ENCODE measurements at regions not wholly inside any gene's neighbourhood (a gene's known extent, or its start where the extent isn't known, plus 50 kb on each side); places are given as distances from the start of the nearest gene placed in this dataset.

DNA sequence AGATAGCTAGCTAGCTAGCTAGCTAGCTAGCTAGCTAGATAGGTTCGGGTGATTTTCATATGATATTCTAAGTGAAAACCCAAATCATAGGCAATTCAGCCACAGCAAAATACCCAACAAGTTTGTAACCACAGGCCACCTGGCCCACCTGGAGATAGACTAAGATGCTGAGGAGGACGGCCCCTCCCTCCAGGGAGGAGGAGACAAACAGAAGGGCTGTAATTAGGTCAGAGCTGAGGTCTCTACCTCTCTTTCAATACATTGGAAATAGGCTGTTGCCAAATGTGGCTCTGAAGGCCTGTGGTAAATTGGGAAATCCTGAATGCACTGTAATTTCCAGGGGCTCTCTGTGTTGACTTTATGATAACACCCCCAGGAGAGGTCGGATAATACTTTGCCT is 382.2 kb downstream of the FGF9 start:
- H3K23me2 ChIP-seq (ENCODE audit: insufficient read length, low read depth, low read length, poor library complexity, severe bottlenecking): no peaks in the 10 kb centered on the region
- H2BK20ac ChIP-seq (ENCODE audit: low read depth, low read length, poor library complexity, severe bottlenecking): no peak overlapping the region
- H2BK12ac ChIP-seq (ENCODE audit: insufficient read length, low read depth, low read length): no peak overlapping the region
- H3K9ac ChIP-seq (ENCODE audit: extremely low read depth, insufficient read length, low read length): no peak overlapping the region
- no peak overlapping the region for H3K56ac ChIP-seq (ENCODE audit: insufficient read length, low read depth, low read length)
- H3K9me3 ChIP-seq (ENCODE audit: control insufficient read depth, low read depth, low read length): no peaks in the 10 kb centered on the region
- no peaks in the 10 kb centered on the region for H4K20me1 ChIP-seq (ENCODE audit: control insufficient read depth, insufficient read depth, insufficient read length)
- no peaks in the 10 kb centered on the region for H3K79me2 ChIP-seq (ENCODE audit: insufficient read depth, low read length)
- Mint-ChIP-seq H3K4me3 (no peak overlapping the region), H3K27me3 (ENCODE audit: low read depth) (peaks cover 18% of the 10 kb centered on the region), H3K4me1 (peaks cover 0 to 4% of the 10 kb centered on the region in 2 experiments; a peak in 2 of 4 replicates), H3K9me3 (peaks cover 0 to 2% of the 10 kb centered on the region in 2 experiments; a peak in 2 of 5 replicates), H3K36me3 (ENCODE audit: insufficient read depth in 1 of 3, low read depth in 3 of 3) (no peaks in the 10 kb centered on the region), H3K27ac (no peak overlapping the region)
- TF ChIP-seq, protein P1, sequence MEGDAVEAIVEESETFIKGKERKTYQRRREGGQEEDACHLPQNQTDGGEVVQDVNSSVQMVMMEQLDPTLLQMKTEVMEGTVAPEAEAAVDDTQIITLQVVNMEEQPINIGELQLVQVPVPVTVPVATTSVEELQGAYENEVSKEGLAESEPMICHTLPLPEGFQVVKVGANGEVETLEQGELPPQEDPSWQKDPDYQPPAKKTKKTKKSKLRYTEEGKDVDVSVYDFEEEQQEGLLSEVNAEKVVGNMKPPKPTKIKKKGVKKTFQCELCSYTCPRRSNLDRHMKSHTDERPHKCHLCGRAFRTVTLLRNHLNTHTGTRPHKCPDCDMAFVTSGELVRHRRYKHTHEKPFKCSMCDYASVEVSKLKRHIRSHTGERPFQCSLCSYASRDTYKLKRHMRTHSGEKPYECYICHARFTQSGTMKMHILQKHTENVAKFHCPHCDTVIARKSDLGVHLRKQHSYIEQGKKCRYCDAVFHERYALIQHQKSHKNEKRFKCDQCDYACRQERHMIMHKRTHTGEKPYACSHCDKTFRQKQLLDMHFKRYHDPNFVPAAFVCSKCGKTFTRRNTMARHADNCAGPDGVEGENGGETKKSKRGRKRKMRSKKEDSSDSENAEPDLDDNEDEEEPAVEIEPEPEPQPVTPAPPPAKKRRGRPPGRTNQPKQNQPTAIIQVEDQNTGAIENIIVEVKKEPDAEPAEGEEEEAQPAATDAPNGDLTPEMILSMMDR (conservative IDR thresholded peaks at IDR 0.05): no peak
- H3K14ac ChIP-seq (ENCODE audit: insufficient read depth, low read length): no peak overlapping the region
- no peak overlapping the region for H2AFZ ChIP-seq (ENCODE audit: low read length)
- no peak overlapping the region for H4K5ac ChIP-seq (ENCODE audit: insufficient read length, low read depth, low read length)
- H3K27me3 ChIP-seq (ENCODE audit: insufficient read depth, low read length): no peaks in the 10 kb centered on the region
- no peak overlapping the region for H3K23ac ChIP-seq (ENCODE audit: insufficient read length, low read depth, low read length)
- no peak overlapping the region for H2AK5ac ChIP-seq (ENCODE audit: insufficient read length, low read length)
- no peak overlapping the region for H2BK5ac ChIP-seq (ENCODE audit: insufficient read length, low read length)
- no peak overlapping the region for H3K4me2 ChIP-seq (ENCODE audit: insufficient read depth, insufficient read length, low read length)
- H3K27ac ChIP-seq (ENCODE audit: insufficient read length, low read depth, low read length): no peak overlapping the region
- no peaks in the 10 kb centered on the region for H3K79me1 ChIP-seq (ENCODE audit: insufficient read depth, low read depth, low read length, poor library complexity, severe bottlenecking)
- H4K91ac ChIP-seq (ENCODE audit: insufficient read length, low read depth, low read length): no peak overlapping the region
- H3T11ph ChIP-seq (ENCODE audit: low read length): no peak overlapping the region
- no peak overlapping the region for H2BK15ac ChIP-seq (ENCODE audit: low read depth, low read length)
- H3K18ac ChIP-seq (ENCODE audit: insufficient read length, low read depth, low read length): no peak overlapping the region
- no CpG with 5 or more reads among the region's 3 CpGs for WGBS (ENCODE audit: extremely low coverage, insufficient read length, low lambda C conversion rate)
- no peak overlapping the region for H2BK120ac ChIP-seq (ENCODE audit: low read depth, low read length, poor library complexity, severe bottlenecking)
- no peak for DNase-seq
- H3K4me1 ChIP-seq (ENCODE audit: insufficient read depth, low read length): peaks cover 5% of the 10 kb centered on the region
- H3K4ac ChIP-seq (ENCODE audit: low read depth, low read length): no peak overlapping the region
- no peak overlapping the region for H4K8ac ChIP-seq (replicated peaks; ENCODE audit: insufficient read length, low read depth, low read length)
